Keratinocyte (primary cell): ENCODE measurements at regions not wholly inside any gene's neighbourhood (a gene's known extent, or its start where the extent isn't known, plus 50 kb on each side); places are given as distances from the start of the nearest gene placed in this dataset.

ENCODE experiments used
- DNase-seq: peaks from one replicate; pipeline ENCODE4 v3.0.0-alpha.2; 2011; ENCODE audit warnings: low read depth, missing footprints, low spot score
- FAIRE-seq: peaks from 2 replicates; lab custom pipeline; 2011; peaks lifted over from hg19 to GRCh38; lab: Jason Lieb, UNC
- H2AFZ ChIP-seq: 2 replicates; pipeline ENCODE4 v1.6.0; 2012; ENCODE audit warnings: low read length, control low read depth, inconsistent platforms; ENCODE audit not compliant: control insufficient read depth
- H3K27ac ChIP-seq: 2 replicates; pipeline ENCODE4 v1.5.1; 2011; ENCODE audit warnings: low read length; ENCODE audit not compliant: control insufficient read depth, insufficient read depth
- H3K27me3 ChIP-seq: 3 replicates; pipeline ENCODE4 v1.6.0; 2011; ENCODE audit warnings: low read length; ENCODE audit not compliant: control insufficient read depth, insufficient read depth; ENCODE audit errors: extremely low read depth
- H3K36me3 ChIP-seq, 2 experiments: 2 replicates in 1 of 2; 3 replicates in 1 of 2; pipeline ENCODE4 v1.5.1; 2011; ENCODE audit warnings: low read length in 2 of 2, mild to moderate bottlenecking in 1 of 2; ENCODE audit not compliant: control insufficient read depth in 2 of 2, insufficient read depth in 2 of 2; ENCODE audit errors: extremely low read depth in 1 of 2
- H3K4me1 ChIP-seq: 3 replicates; pipeline ENCODE4 v1.5.1; 2011; ENCODE audit warnings: low read length; ENCODE audit not compliant: control insufficient read depth, insufficient read depth; ENCODE audit errors: extremely low read depth
- H3K4me2 ChIP-seq: 3 replicates; pipeline ENCODE4 v1.6.0; 2011; ENCODE audit warnings: low read depth, low read length; ENCODE audit not compliant: control insufficient read depth, insufficient read depth; ENCODE audit errors: extremely low read depth
- H3K4me3 ChIP-seq, 3 experiments: fragments of 200-600 bp in 1 of 3; sonication (generic) in 1 of 3; 2 replicates in 2 of 3; 3 replicates in 1 of 3; pipeline ENCODE4 v1.5.1; 2011 to 2016; ENCODE audit warnings: low read length in 3 of 3, mild to moderate bottlenecking in 3 of 3, control low read depth in 2 of 3, inconsistent platforms in 1 of 3, low read depth in 1 of 3, mixed read lengths in 1 of 3, mixed run types in 1 of 3, moderate library complexity in 1 of 3; ENCODE audit not compliant: control insufficient read depth in 2 of 3, insufficient read depth in 2 of 3; ENCODE audit errors: extremely low read depth in 1 of 3
- H3K79me2 ChIP-seq: 2 replicates; pipeline ENCODE4 v1.6.0; 2012; ENCODE audit warnings: low read length; ENCODE audit not compliant: control insufficient read depth, insufficient read depth
- H3K9ac ChIP-seq: 3 replicates; pipeline ENCODE4 v1.6.0; 2011; ENCODE audit warnings: low read length; ENCODE audit not compliant: control insufficient read depth, insufficient read depth; ENCODE audit errors: extremely low read depth
- H3K9me1 ChIP-seq: 3 replicates; pipeline ENCODE4 v1.6.0; 2011; ENCODE audit warnings: low read length; ENCODE audit not compliant: control insufficient read depth, insufficient read depth; ENCODE audit errors: extremely low read depth
- H3K9me3 ChIP-seq: 2 replicates; pipeline ENCODE4 v1.5.1; 2012; ENCODE audit warnings: low read depth, low read length; ENCODE audit not compliant: control insufficient read depth
- H4K20me1 ChIP-seq: 3 replicates; pipeline ENCODE4 v1.6.0; 2011; ENCODE audit warnings: low read length; ENCODE audit not compliant: control insufficient read depth, insufficient read depth; ENCODE audit errors: extremely low read depth
- EZH2 ChIP-seq: IDR thresholded peaks from one replicate; pipeline ENCODE4 v1.6.1; 2012; ENCODE audit warnings: inconsistent platforms, mild to moderate bottlenecking, low read length, moderate library complexity
- dilution Hi-C: fragments of 300-500 bp; cut with MboI; formaldehyde crosslinking; loops from one replicate; pipeline ENCODE4 v1.7.0; 2020; ENCODE audit warnings: low sequenced_read_pairs; ENCODE audit not compliant: extremely low pct_ligation_motif_present
- TF ChIP-seq, protein P1 (sequence below), 3 experiments: IDR thresholded peaks in 1 of 3; conservative IDR thresholded peaks in 1 of 3; optimal IDR thresholded peaks in 1 of 3; 2 replicates in 2 of 3; 3 replicates in 1 of 3; pipeline versions ENCODE3 to v1.5.1; 2011; ENCODE audit warnings: low read length in 3 of 3, mild to moderate bottlenecking in 3 of 3, moderate library complexity in 2 of 3, control low read depth in 1 of 3, inconsistent platforms in 1 of 3; ENCODE audit not compliant: insufficient read depth in 2 of 3; ENCODE audit errors: extremely low read depth in 1 of 3

DNA sequence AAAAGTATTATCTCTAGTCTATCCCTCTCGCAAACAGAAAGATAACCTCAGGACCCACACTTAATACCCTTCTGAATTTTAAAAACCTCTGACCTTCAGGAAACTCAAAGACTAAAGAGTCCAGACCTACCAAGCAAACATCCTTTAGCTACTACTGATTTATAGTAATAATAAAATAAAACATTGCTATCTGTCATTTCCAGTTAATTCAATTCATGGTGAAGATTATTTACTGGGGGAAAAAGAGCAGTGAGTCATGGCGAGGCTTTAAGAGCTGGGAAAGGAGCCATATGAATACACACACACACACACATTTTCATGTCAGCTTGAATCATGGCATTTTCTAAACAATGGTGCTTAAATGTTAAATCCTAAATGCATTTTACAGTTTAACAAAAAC lies 87.1 kb downstream of the FAM76B start:
- Histone ChIP-seq H3K4me1 (peaks cover 13% of the 10 kb centered on the region), H3K36me3 (no peaks in the 10 kb centered on the region), H3K79me2 (no peaks in the 10 kb centered on the region), H4K20me1 (no peaks in the 10 kb centered on the region), H3K9me1 (no peaks in the 10 kb centered on the region), H3K27me3 (no peaks in the 10 kb centered on the region), H3K9me3 (no peaks in the 10 kb centered on the region), H2AFZ (no peak overlapping the region), H3K4me3 (no peak overlapping the region), H3K27ac (no peak overlapping the region), H3K4me2 (no peak overlapping the region), H3K9ac (no peak overlapping the region)
- FAIRE-seq (peak; percentile 48), DNase-seq (no peak)
- dilution Hi-C loops: no loop called here
- no peak for TF ChIP-seq EZH2
- TF ChIP-seq, protein P1, sequence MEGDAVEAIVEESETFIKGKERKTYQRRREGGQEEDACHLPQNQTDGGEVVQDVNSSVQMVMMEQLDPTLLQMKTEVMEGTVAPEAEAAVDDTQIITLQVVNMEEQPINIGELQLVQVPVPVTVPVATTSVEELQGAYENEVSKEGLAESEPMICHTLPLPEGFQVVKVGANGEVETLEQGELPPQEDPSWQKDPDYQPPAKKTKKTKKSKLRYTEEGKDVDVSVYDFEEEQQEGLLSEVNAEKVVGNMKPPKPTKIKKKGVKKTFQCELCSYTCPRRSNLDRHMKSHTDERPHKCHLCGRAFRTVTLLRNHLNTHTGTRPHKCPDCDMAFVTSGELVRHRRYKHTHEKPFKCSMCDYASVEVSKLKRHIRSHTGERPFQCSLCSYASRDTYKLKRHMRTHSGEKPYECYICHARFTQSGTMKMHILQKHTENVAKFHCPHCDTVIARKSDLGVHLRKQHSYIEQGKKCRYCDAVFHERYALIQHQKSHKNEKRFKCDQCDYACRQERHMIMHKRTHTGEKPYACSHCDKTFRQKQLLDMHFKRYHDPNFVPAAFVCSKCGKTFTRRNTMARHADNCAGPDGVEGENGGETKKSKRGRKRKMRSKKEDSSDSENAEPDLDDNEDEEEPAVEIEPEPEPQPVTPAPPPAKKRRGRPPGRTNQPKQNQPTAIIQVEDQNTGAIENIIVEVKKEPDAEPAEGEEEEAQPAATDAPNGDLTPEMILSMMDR (optimal IDR thresholded peaks at IDR 0.05 in 1 of 3, IDR thresholded peaks at IDR 0.05 in 1 of 3, conservative IDR thresholded peaks at IDR 0.05 in 1 of 3; ENCODE audit: extremely low read depth in 1 of 3, insufficient read depth in 2 of 3, low read length in 3 of 3): no peak

DNA sequence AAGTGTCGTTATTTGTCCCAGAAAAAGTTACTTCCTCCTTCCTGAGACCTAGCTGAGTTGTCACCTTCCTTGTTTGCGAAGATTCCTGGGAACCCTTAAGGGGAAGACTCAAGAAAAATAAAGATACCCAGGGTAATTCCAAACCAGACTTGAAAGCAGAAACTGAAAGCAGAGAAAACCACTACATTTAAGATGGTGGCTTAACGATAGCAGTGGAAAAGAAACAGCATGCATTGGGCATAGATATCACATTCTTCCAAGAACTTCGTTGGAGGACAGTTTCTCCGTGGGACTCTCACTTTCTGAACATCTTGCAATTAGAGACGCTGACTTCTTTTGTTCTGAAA lies 89.1 kb downstream of the FAM76B start:
- Histone ChIP-seq H4K20me1 (no peaks in the 10 kb centered on the region), H2AFZ (no peak overlapping the region), H3K9me1 (no peaks in the 10 kb centered on the region), H3K9ac (no peak overlapping the region), H3K9me3 (no peaks in the 10 kb centered on the region), H3K4me2 (no peak overlapping the region), H3K36me3 (no peaks in the 10 kb centered on the region), H3K79me2 (no peaks in the 10 kb centered on the region), H3K4me3 (no peak overlapping the region), H3K4me1 (peaks cover 13% of the 10 kb centered on the region), H3K27ac (no peak overlapping the region), H3K27me3 (no peaks in the 10 kb centered on the region)
- no peak for DNase-seq
- no peak for TF ChIP-seq EZH2
- TF ChIP-seq, protein P1 (optimal IDR thresholded peaks at IDR 0.05 in 1 of 3, IDR thresholded peaks at IDR 0.05 in 1 of 3, conservative IDR thresholded peaks at IDR 0.05 in 1 of 3; ENCODE audit: extremely low read depth in 1 of 3, insufficient read depth in 2 of 3, low read length in 3 of 3): no peak
- dilution Hi-C loops: no loop called here
- FAIRE-seq: no peak
